NCI-H82 (cell line): ENCODE measurements at regions not wholly inside any gene's neighbourhood (a gene's known extent, or its start where the extent isn't known, plus 50 kb on each side); places are given as distances from the start of the nearest gene placed in this dataset.

Source experiments
- DNase-seq: peaks from one replicate; lab custom pipeline; 2025; lab: John Stamatoyannopoulos, UW

GRCh38 chr4:8756816-8757215, 114.8 kb downstream of the HMX1 start:
- DNase-seq: no peak

GRCh38 chr4:8754634-8755589, 116.7 kb downstream of the HMX1 start:
- no peak for DNase-seq

- DNase-seq: no peak
Measured at GRCh38 chr4:8748236-8748575, 123.4 kb downstream of the HMX1 start.

DNA sequence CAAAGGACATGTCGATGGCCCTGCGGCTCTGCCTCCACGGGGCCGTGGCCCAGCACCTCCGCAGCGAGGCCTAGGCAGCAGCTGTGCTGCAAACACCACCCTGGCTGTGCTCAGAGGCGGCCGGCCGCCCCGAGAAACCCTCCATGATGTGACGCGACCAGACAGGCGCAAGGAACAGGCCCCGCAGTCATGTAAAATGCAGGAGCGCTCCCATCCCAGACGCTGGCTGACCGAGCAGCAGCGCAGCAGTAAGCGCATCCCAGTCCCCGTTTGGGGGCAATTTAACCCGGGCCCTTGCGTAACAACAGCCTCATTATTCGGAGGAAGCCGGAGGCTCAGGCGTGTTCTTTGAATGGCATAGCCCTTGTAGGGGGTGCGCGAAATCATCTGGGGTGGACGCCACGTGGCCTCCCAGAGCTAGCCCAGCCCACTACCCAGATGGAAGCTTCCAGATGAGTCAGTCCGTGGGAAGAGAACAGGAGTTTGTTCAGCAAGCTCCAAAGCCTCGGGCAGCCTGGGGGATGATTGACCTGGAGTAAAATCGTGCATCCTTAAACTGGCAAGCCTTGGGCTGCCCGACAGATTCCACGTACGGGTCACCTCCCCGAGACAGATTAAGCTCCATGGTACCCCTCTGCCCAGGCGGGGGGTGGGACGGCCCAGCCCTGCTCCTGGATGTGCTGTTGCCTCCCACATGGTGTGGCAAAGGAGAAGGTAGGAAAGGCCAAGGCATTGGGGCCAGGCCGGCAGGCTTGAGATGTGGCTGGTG, 124.0 kb downstream of the HMX1 start:
- DNase-seq: no peak

DNA sequence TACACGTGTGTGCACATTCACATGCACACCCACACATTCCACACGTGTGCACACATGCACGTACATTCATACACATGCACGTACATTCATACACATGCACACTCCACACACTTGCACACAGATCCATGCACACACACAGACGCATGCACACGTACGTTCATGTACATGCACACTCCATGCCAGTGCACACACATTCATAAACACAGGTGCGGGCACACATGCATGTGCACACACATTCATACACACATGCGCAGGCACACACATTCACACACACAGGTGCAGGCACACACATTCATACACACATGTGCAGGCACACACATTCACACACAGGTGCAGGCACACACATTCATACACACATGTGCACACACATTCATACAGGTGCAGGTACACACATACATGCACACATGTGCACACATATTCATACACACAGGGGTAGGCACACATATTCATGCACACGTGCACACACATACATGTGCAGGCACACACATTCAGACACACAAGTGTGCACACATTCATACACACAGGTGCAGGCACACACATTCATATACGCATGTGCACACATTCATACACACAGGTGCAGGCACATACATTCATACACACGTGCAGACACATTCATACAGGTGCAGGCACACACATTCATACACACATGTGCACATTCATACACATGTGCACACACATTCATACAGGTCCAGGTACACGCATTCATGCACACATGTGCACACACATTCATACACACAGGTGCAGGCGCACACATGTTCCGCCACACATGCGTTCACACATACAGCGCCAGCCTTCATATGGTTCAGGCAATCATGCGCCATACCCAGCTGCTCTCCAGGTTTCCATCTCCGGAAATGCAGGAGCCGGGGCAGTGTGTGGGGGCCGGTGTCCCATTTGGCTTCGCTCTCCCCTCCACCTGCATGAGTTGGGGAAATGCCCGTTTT, 124.8 kb downstream of the HMX1 start:
- DNase-seq: no peak

- DNase-seq: no peak
Measured at GRCh38 chr4:8745826-8746225, 125.8 kb downstream of the HMX1 start.

DNA sequence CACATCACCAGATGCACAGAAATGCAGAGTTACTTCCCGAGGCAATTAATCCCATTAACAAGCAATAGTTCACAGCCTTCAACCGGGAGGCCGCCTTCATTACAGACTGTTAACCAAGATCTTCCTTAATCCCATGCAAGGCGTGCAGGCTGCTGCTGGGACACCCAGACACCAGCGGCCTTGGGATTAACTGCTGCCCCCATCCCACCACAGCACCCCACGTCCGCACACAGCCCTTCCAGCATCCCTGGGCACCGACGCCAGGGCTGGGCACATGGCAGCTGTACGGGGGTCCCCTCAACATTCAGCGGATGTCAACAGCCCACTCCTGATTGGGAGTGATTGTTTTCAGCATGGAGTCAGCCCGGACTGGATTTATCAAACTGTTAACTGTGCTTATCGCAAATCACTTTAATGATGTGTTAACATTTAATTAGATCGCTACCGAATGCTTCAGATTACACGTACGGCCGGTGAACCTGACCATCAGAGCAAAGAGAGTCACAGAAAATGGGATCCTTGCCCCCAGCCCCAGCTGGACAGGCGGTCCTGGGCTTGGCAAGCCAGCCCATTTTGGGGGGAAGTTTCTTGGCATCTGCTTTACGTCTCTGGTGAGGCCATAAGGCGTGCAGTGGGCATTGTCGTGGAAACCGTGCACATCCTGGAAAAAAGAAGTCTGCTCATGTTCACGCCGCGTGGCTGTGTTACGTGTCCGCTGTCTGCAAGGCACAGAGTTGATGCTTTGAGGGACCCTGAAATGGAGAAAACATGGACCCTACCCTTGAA, 126.4 kb downstream of the HMX1 start:
- peak; percentile 53 for DNase-seq

DNA sequence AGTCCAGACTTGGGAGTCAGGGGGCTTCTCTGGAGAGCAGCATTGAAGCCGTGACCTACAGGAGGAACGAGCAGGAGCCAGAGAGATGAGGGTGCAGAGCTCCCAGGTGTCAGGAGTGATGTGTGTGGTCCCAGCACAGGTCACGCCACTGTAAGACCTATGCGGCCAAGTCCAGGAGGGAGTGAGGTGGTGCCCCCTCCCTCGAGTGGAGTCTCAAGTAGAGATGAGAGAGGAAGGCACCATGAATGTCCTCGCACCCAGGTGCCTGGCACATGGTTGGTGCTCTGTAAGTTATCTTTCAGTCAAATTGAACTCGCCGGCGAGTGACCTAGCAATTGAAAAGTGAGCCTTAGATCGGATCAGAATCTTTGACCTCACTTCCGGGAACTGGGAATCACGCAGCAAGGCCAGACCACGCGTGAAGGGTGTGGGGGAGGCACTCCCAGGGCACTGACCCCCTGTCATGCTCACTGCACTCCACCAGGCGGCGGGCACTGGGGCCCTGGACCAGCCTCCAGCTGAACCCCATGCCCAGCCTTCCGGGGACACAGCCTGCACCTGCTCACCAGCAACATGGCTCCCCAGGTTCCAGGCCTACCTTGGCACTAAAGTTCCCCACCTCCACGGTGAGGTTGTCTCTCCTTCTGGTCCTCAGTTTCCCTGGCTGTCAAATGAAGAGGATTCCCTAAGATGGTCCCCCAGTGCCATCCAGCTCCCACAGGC, 127.4 kb downstream of the HMX1 start:
- DNase-seq: no peak

DNA sequence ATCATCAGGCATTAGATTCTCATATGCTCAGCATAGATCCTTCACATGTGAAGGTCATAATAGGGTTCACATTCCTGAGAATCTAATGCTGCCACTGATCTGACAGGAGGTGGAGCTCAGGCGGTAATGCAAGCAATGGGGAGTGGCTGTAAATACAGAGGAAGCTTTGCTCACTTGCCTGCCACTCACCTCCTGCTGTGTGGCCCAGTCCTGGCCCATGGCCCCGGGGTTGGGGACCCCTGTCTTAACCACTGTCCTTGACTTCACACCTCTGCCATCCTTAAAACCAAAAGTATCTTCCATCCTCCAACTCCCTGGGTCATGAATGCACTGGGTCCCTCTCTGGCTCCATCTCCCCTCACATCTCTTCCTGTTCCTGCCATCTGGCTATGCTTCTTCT, 129.1 kb downstream of the HMX1 start:
- no peak for DNase-seq

DNA sequence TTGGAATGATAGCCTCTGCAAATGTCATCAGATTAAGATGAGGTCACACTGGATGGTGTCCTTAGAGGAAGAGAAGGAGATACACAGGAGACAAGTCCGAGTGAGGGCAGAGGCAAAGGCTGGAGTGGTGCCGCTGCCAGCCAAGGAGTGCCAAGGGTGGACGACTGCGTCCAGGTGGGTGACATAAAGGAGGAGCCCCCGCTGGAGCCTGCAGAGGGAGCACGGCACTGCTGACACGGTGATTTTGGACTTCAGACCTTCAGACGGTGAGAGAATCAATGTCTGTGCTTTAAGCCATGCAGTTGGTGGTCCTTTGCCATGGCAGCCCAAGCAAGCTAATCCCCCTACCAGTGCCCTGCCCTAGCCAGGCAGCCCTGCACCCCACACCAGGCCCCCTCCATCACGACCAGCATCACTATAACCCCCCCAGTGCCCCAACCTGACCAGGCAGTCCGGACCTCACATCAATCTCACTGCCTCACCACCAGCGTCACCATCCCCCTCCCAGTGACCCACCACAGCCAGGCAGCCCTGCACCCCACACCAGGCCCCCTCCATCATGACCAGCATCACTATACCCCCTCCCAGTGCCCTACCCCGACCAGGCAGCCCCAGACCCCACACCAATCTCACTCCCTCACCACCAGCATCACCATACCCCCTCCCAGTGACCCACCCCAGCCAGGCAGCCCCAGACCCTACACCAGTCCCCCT, 130.0 kb downstream of the HMX1 start:
- no peak for DNase-seq

GRCh38 chr4:8740666-8741395, 130.8 kb downstream of the HMX1 start:
- no peak for DNase-seq

DNA sequence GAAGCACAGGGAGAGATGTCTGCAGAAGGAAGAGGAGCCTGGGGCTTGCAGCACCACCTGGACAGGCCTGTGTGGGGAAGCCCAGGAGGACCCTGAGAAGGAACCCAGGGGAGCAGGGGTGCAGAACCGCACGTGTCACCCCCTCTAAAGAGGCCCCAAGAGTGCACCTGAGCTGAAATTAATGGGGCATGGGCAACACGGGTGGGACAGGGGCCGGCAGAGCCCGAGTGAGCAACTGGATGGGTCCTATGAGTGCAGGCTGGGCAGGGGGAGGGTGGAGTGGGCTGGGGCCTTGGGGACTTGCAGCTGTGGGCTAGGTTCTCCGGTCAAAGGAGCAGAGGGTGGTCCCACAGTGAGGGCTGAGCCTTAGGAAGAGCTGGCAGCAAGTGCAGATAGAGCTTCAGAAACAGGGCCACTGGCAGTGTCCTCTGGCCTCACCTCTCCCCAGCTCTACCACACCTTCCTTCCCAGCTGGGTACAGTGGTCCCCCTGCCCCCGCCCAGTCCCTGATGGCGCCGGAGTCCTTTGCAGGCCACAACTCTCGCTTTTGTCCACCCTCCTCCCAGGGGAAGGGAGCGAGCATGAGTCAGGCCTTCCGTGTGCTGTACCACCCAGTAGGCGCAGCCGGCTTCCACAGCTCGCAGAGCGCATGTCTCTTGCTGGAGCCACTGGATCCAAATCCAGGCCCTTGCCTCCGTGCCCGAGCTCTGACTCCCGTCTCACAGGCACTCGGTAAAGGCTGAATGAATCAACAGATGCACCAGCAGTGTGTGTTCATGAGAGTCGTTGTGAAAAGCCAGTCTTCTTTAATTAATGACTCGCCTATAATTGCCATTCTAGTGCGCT, 131.6 kb downstream of the HMX1 start:
- DNase-seq: no peak

DNA sequence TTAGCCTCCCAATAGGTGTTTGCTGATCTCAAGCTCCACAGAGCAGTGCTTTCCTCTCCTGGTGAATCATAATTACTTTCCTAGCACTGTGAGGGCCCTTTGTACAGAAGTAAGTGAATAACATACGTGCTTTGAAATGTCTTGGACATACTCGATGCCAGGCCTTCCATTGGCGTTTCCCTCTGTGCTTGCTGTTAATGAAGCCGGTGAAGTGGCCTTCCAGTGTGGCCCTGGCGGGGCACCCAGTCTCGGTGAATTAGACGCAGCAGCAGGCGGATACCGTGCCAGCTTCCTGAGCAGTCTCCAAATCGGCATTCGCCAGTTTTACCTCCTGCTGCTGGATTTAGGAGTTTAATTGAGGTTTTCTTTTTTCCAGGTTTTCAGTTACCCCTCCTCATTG, 132.3 kb downstream of the HMX1 start:
- no peak for DNase-seq

DNA sequence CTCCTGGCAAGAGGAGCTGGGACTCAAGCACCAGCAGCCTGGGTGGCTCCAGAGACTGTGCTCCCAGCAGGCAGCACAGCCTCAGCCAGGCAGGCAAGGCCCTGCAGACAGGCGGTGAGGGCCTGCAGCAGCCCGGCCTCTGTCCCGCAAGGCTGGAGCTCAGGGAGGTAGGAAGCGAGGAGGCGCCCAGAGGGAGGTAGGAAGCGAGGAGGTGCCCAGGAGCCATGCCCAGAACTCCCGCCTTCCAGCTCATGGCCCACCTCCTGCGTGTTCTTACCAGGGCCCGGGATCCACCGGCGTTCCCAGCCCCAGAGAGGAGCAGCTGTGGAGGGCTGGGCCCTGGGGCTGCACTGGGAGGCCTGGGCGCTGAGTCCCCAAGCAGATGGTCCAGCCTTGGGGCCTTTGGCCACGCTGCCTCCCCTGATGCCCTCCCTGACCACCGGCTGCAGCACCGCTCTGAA, 133.1 kb downstream of the HMX1 start:
- no peak for DNase-seq

GRCh38 chr4:8737601-8738279, 133.9 kb downstream of the HMX1 start:
- no peak for DNase-seq

DNA sequence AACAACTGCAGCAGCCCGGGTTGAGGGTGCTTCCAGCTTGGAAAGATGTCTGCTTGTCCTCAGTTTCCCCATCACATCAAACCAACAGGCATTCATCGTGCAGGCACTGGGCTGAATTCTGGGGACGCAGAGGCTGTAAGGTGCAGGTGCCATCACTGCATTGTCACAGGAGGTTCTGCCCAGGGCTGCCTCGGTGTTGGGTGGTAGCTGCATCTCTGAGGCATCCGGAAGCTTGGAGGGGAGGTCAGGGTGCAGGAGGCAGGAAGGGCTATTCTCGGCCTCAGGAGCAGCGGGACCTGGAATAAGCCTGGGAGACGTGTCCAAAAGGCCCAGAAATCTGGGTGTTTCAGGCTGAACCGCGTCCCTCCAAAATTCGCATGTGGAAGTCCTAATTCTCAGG, 134.6 kb downstream of the HMX1 start:
- DNase-seq: no peak

DNA sequence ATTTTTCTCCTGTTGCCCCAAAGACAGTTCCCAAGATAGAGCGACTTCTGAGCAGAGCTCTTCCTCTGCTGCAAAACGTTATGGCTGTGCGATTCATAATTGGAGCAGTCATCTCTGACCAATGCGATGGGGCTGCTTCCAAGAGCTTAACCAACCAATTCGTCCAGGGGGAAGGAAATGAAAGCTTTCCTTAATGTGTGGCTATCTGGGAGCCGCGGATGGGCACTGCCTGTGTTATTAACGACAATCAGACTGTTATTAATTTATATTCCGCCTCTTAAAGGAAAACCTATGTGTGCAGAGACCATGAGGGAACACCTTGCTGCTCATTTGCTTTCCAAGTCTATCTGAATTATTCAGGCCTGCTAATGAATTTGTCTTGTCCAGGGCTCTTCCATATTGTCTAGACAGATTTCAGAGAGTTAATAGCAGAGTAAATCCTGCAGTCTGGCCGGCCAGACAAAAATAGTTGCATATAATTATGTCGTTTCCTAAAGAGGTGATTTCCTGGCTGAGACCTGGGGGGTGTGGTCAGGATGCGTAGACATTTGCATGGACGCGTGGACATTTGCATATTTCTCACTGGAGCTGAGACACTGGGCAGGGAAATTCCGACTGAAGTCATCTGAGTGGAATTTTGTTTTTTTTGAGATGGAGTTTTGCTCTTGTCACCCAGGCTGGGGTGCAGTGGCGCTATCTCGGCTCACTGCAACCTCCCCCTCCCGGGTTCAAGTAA, 135.4 kb downstream of the HMX1 start:
- no peak for DNase-seq
